Activated T-cell treated with anti-CD3 and anti-CD28 coated beads, Interleukin-2, amount 50 U/mL, for 24 hours (primary cell): ENCODE measurements at regions not wholly inside any gene's neighbourhood (a gene's known extent, or its start where the extent isn't known, plus 50 kb on each side); places are given as distances from the start of the nearest gene placed in this dataset.
"Not testable (repeated sequence)": the region's sequence is repeated elsewhere in the genome, so short reads cannot be mapped to it uniquely, and the experiment has no call there.

ENCODE experiments used
- DNase-seq: peaks from one replicate; pipeline ENCODE4 v3.0.0-alpha.2; 2020
- H3K27ac Mint-ChIP-seq: 2 replicates; pipeline ENCODE4 v1.8.0; 2020; ENCODE audit warnings: mild to moderate bottlenecking, mixed read lengths
- H3K27me3 Mint-ChIP-seq: 2 replicates; pipeline ENCODE4 v1.8.0; 2020; ENCODE audit warnings: mixed read lengths
- H3K36me3 Mint-ChIP-seq: 2 replicates; pipeline ENCODE4 v1.8.0; 2020; ENCODE audit warnings: low read depth, mixed read lengths
- H3K4me1 Mint-ChIP-seq: 2 replicates; pipeline ENCODE4 v1.8.0; 2020; ENCODE audit warnings: low read depth, mixed read lengths
- H3K4me3 Mint-ChIP-seq: 2 replicates; pipeline ENCODE4 v1.8.0; 2020; ENCODE audit warnings: mild to moderate bottlenecking, moderate library complexity, mixed read lengths
- H3K9me3 Mint-ChIP-seq: 2 replicates; pipeline ENCODE4 v1.8.0; 2020; ENCODE audit warnings: mixed read lengths

DNA sequence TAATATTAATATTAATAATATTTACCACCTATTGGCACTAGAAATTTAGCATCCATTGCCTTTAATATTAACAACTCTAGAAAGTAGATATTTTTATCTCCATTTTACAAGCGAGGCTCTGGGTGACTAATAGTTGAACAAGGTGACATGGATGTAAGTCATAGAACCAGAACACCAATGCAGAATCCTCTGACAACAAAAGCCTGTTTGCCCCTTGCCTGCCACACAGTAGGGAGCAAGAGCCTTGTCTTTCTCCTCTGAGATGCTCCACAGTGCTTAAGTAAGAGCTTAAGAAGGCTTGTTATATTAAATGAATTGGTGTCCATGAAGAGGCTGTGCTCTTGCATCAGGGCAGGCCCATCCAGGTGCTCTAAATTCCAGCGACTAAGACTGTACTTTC, 51.2 kb upstream of the LBX1 start:
- Mint-ChIP-seq H3K27me3 (peaks cover 42% of the 10 kb centered on the region), H3K36me3 (no peaks in the 10 kb centered on the region), H3K4me1 (peaks cover 7% of the 10 kb centered on the region), H3K27ac (no peak overlapping the region), H3K9me3 (no peaks in the 10 kb centered on the region), H3K4me3 (no peak overlapping the region)
- DNase-seq, result no peak

DNA sequence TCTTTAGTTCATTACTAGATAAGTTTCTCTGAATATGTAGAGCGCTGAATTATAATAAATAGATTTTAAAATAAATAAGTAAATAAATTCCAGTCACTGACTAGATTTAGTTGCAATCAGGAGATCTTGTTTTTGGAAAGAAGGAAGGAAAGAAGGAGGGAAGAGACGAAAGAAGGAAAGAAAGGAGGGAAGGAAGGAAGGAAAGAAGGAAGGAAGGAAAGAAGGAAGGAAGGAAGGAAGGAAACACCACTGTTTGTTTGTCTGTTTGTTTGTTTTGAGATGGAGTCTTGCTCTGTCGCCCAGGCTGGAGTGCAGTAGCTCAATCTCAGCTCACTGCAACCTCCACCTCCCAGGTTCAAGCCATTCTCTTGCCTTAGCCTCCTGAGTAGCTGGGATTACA, 51.7 kb upstream of the LBX1 start:
- not testable (repeated sequence) for H3K4me1 Mint-ChIP-seq, DNase-seq, H3K9me3 Mint-ChIP-seq, H3K36me3 Mint-ChIP-seq, H3K4me3 Mint-ChIP-seq, H3K27ac Mint-ChIP-seq
- peaks cover 46% of the 10 kb centered on the region for H3K27me3 Mint-ChIP-seq

DNA sequence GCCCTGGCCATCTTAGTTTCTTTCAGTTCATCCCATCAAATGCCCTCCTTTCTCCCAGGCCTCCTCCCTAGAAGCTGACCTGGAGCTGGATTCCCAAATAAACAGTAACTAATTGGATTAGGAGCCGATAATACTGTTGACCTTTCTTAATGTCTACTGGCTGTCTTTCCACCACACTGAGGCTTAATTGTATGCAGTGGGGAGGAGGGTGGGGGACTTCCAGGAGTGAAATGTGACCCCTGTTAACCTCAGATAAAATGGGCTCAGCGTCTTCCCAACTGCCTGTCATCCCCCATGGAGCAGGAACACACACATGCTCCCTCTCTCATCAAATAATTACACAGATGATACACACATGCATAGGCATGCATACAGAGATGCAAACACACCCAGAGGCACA, 53.7 kb upstream of the LBX1 start:
- Mint-ChIP-seq H3K9me3 (no peaks in the 10 kb centered on the region), H3K4me3 (no peak overlapping the region), H3K27ac (no peak overlapping the region), H3K4me1 (peaks cover 7% of the 10 kb centered on the region), H3K36me3 (no peaks in the 10 kb centered on the region), H3K27me3 (peaks cover 67% of the 10 kb centered on the region)
- DNase-seq, result no peak

DNA sequence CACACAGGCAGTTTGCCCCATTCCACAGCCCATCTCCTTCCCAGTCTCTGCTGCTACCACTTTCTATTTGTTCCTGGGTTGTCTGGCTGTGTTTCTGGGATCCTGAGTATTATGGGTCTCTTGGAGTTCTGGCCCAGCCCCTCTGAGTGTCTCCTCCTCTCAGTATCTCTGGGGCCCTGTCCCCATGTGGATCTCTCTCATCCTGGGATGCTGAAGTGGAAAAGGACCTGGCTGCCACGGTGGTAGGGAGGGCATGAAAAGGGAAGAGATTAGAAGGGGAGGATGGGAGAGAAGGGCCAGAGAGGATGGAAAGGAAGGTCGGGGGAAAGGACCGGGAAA, 54.5 kb upstream of the LBX1 start:
- Mint-ChIP-seq H3K4me3 (no peak overlapping the region), H3K36me3 (no peaks in the 10 kb centered on the region), H3K27ac (no peak overlapping the region), H3K9me3 (no peaks in the 10 kb centered on the region), H3K4me1 (peaks cover 7% of the 10 kb centered on the region), H3K27me3 (peaks cover 73% of the 10 kb centered on the region)
- DNase-seq, result no peak

DNA sequence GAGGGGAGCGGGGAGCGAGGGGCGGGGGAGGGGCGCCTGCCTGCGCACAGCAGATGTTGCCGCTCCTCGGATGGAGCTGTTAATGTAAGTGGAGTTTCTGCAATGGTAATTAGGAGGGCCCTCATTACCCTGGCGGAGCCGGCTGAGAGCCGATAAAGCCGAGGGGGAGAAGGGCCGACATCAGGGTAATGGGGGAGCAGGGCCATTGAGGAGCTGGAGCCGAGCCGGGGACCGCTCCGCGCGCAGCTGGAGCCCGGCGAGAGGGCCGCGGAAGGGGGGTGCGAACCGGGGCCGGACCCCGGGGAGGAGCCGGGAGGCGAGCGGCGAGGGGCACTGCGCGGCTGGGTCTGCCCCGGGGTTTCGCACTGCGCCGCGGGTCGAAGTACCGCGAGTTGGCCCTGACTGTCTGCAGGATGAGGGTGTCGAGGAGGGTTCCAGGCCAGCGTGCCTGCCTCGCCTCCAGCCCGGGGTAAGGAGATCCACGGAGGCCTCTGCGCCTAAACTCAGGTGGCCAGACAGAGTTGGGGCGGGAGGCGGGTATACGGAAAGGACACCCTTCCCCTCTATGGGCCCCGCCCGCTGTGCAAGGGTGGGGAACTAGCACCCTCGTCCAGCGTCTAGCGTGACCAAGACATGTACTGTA, 55.0 kb upstream of the LBX1 start:
- Mint-ChIP-seq H3K9me3 (no peaks in the 10 kb centered on the region), H3K27me3 (peaks cover 76% of the 10 kb centered on the region), H3K4me3 (peak overlapping the region; percentile 15), H3K36me3 (no peaks in the 10 kb centered on the region), H3K27ac (no peak overlapping the region), H3K4me1 (peaks cover 7% of the 10 kb centered on the region)
- peak; percentile 38 for DNase-seq

DNA sequence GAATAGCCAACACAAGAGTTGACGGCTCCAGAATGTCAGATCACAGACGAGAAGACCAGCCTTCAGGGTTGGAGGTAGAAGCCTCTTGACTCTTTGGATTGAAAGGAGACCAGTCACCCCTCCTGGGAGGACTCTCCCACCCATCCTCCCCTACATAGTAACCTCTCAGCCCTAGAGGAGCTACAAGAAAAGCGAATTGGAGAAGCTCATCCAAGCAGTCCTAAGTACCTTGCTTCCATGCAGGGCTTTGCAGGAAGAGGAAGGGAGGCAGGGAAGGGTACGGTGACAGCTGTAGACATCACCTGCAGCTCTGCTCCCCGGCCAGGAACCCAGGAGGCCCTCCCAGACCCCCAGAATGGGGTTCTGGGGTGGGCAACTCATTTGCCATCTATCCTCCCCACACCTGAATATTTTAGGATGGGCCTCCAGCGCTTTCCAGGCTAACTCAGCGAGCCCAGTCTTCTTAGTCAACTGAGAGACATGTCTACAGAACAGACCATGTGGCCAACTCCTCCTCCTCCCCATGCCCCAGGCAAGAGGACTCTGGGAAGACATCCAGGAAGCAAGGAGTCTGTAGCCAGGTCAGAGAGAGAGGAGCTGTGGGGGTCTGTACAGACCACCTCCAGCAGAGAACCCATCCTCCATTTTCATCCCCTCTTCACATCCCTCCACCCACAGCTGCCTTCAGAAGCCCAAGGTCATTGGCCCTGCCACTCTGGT, 55.6 kb upstream of the LBX1 start:
- no peak overlapping the region for H3K27ac Mint-ChIP-seq
- no peaks in the 10 kb centered on the region for H3K9me3 Mint-ChIP-seq
- peaks cover 83% of the 10 kb centered on the region for H3K27me3 Mint-ChIP-seq
- H3K4me1 Mint-ChIP-seq, result peaks cover 7% of the 10 kb centered on the region
- no peak for DNase-seq
- no peaks in the 10 kb centered on the region for H3K36me3 Mint-ChIP-seq
- no peak overlapping the region for H3K4me3 Mint-ChIP-seq

DNA sequence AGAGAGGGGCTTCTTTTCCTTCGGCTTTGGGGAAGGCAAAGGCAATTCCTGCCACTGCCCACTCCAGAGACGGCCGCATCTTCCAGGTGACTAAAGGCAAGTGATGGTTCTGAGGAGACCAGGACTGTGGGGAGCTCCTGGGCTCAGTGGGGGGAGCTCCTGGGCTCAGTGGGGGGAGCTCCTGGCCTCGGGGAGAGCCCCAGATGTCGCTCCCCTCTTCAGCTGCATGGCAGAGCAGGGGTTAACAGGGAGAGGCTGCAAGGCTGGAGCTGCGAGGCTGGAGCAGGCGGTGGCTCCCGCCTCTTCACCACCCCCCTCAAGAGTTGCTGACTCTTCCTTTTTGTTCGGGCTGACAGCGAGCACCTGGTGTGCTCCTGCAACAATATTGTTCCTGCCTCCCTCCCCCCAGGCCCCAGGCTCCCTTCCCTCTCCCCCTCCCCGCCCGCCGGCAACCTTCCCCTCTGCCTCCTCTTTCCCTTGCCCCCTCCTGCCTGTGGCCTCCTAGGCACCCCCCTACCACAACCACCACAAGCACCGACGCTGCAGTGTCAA, 56.3 kb upstream of the LBX1 start:
- no peak for DNase-seq
- Mint-ChIP-seq H3K27me3 (peaks cover 90% of the 10 kb centered on the region), H3K4me1 (peaks cover 7% of the 10 kb centered on the region), H3K27ac (no peak overlapping the region), H3K4me3 (no peak overlapping the region), H3K36me3 (no peaks in the 10 kb centered on the region), H3K9me3 (no peaks in the 10 kb centered on the region)

DNA sequence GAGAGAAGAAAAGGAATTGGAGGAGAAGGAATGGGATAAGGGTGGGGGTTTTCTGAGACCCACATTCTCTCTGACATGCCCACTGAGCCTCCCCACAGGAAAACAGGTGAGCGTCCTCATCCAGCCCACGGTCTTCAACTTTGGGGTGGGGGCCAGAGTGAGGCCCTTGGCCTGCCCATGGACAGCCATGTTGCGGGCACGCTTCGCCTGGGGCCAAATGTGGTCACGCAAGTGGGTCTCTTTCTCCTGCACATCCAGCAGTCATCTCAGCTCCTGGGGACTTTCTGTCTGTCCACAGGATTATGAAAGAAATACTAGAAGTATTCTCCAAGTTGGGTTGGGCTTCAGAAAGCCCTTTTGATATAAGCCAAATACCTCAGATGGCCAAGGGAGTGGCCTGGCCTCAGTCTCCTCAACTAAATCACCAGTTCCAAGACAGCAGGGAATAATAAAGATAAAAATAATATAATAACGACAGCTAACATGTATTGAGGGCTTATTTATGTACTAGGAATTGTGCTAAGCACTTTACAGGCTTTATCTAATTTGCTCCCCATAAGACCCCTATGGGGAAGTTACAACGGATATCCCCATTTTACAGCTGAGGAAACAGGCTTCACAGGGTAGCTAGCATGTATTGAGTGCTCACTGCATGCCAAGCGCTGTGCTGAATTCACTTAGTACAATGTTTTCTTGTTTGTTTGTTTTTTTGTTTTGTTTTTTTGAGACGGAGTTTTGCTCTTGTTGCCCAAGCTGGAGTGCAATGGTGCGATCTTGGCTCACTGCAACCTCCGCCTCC, 57.2 kb upstream of the LBX1 start:
- Mint-ChIP-seq H3K27ac (no peak overlapping the region), H3K4me3 (no peak overlapping the region), H3K9me3 (no peaks in the 10 kb centered on the region), H3K4me1 (peaks cover 12% of the 10 kb centered on the region), H3K36me3 (no peaks in the 10 kb centered on the region), H3K27me3 (peaks cover 94% of the 10 kb centered on the region)
- no peak for DNase-seq

DNA sequence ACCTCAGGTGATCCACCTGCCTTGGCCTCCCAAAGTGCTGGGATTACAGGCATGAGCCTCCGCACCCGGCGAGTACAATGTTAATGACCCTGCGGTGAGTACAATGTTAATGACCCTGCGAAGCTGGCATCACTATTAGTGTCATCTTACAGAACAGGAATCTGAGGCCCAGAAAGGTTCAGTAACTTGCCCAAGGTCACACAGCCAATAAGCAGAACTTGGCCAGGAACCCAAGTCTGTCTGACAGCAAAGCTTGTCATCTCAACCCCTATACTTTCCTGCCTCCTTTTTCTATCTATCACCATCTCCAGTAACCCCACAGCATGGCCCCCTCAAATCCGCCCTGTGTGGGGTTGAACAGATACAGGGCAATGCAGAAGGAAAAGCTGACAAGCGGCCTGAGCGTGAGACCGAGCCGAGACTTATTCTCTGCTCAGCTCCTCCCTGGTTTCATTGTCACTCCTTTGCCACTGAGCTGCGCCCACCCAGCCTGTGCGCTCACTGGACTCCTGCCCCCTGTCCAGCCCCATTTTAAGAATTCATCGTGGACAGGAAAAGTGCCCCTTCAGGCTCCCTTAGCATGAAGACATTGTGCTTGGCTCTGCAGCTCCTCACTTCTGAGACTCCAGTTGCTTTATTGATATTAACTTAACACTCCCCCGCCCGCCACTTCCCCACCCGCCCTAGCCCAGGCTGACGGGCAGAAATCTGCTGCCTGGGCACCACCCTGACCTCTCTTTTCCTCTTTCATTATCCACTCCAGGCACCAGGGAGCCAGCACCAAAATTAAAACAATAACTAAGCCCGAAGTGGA, 58.1 kb upstream of the LBX1 start:
- Mint-ChIP-seq H3K4me3 (no peak overlapping the region), H3K36me3 (no peaks in the 10 kb centered on the region), H3K27me3 (peaks cover 90% of the 10 kb centered on the region), H3K27ac (no peak overlapping the region), H3K4me1 (peaks cover 16% of the 10 kb centered on the region), H3K9me3 (no peaks in the 10 kb centered on the region)
- no peak for DNase-seq

DNA sequence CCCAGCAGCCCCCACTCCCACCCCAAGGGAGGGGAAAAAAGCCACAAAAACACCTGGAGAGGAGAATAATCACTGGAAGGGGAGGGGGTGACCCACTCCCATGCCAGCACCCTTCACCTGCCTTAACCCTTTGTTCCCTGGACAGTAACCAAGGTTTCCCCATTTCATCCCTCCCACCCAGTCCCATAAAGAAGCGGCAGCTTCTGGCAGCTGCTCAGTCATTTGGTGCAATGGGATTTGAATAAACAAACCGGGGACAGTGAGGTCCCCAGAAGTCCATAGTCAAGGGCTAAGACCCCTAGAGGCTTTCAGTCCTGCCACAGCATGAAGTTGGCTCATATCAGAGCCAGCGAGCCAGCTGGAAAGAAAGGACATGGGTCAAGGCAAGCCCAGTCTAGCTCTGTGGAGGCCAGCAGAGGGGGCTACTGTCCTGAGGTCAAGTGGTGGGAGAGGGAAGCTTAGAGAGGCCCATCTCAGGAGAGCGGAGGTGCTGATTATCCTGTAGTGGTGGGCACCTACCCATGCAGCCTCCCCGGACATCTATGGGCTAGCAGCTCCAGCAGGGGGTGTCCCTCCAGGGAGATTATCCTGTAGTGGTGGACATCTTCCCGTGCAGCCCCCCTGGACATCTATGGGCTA, 58.9 kb upstream of the LBX1 start:
- no peak for DNase-seq
- no peaks in the 10 kb centered on the region for H3K36me3 Mint-ChIP-seq
- no peaks in the 10 kb centered on the region for H3K9me3 Mint-ChIP-seq
- peaks cover 16% of the 10 kb centered on the region for H3K4me1 Mint-ChIP-seq
- no peak overlapping the region for H3K4me3 Mint-ChIP-seq
- H3K27ac Mint-ChIP-seq, result no peak overlapping the region
- peaks cover 90% of the 10 kb centered on the region for H3K27me3 Mint-ChIP-seq

DNA sequence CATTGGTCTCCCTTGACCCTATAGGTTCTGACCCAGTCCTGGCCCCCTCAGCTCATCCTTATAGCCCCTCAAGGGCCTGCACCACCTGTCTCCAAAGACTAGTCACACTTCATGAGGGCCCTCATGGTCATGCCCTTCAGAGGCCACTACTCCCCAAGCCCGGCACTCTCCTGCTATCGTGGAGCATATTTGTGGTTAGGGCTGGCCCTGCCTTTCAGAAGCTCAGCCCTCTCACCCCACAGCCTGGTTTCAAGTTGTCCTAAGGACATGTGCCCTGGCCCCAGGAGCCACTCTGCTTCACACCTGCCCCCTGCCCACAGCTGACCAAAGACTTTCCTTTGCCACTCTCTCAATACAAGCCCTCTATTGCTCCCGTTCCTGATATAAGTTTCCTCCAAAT, 60.3 kb upstream of the LBX1 start:
- Mint-ChIP-seq H3K4me3 (no peak overlapping the region), H3K4me1 (peaks cover 10% of the 10 kb centered on the region), H3K27me3 (peaks cover 89% of the 10 kb centered on the region), H3K9me3 (no peaks in the 10 kb centered on the region), H3K36me3 (no peaks in the 10 kb centered on the region), H3K27ac (no peak overlapping the region)
- DNase-seq, result no peak

DNA sequence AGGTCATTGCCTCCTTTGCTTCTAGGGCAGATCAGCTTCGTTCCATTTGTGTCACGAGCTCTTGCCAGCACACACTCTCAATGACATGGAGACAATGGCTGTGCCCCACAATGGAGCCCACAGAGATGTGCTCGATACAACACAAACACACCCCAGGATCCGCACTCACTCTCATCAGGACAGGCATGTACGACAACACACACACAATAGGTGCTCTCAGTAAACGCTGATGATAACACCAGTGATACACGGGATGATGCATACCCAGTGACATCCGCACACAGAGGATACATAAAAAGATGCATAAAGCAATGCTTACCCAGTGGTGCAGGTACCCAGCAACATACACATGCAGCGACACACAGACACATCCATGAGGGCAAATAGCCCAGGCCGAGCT, 61.2 kb upstream of the LBX1 start:
- H3K36me3 Mint-ChIP-seq, result no peaks in the 10 kb centered on the region
- H3K4me3 Mint-ChIP-seq, result no peak overlapping the region
- no peaks in the 10 kb centered on the region for H3K9me3 Mint-ChIP-seq
- peaks cover 87% of the 10 kb centered on the region for H3K27me3 Mint-ChIP-seq
- H3K4me1 Mint-ChIP-seq, result peaks cover 8% of the 10 kb centered on the region
- DNase-seq, result no peak
- H3K27ac Mint-ChIP-seq, result no peak overlapping the region

DNA sequence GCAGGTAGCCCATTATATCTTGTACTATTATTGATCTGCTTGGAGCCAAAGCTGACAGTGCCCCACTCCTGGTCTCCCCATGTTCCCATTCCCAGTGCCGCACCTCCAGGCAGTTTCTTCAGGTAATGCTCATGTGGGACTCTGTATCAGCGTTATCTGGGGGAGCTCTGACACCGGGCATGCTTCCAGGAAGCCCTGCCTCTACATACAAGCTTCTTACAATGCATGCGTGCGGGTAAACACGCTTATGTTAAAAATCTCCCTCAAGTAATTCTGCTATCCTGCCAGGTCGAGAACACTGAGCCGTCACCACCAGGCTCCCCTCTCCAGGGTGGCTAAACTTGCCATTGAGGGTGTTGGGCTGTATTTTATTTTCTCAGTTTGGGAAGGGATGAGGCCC, 61.6 kb upstream of the LBX1 start:
- H3K9me3 Mint-ChIP-seq, result no peaks in the 10 kb centered on the region
- no peaks in the 10 kb centered on the region for H3K36me3 Mint-ChIP-seq
- DNase-seq, result no peak
- H3K4me3 Mint-ChIP-seq, result no peak overlapping the region
- peaks cover 87% of the 10 kb centered on the region for H3K27me3 Mint-ChIP-seq
- H3K27ac Mint-ChIP-seq, result no peak overlapping the region
- peaks cover 8% of the 10 kb centered on the region for H3K4me1 Mint-ChIP-seq
